Nephron (organoid): ENCODE measurements at regions not wholly inside any gene's neighbourhood (a gene's known extent, or its start where the extent isn't known, plus 50 kb on each side); places are given as distances from the start of the nearest gene placed in this dataset.

Experiments
- H3K27ac Mint-ChIP-seq, 3 experiments: 2 replicates each; pipeline ENCODE4 v1.8.0; 2020; ENCODE audit warnings: mixed read lengths in 3 of 3, mild to moderate bottlenecking in 2 of 3, moderate library complexity in 1 of 3
- H3K27me3 Mint-ChIP-seq: 2 replicates; pipeline ENCODE4 v1.8.0; 2021; ENCODE audit warnings: low read depth, mild to moderate bottlenecking, moderate library complexity, mixed read lengths
- H3K36me3 Mint-ChIP-seq: 2 replicates; pipeline ENCODE4 v1.8.0; 2020; ENCODE audit warnings: low read depth, mixed read lengths
- H3K4me1 Mint-ChIP-seq: 2 replicates; pipeline ENCODE4 v1.8.0; 2020; ENCODE audit warnings: mixed read lengths
- H3K4me3 Mint-ChIP-seq, 3 experiments: 2 replicates each; pipeline ENCODE4 v1.8.0; 2020; ENCODE audit warnings: mild to moderate bottlenecking in 3 of 3, mixed read lengths in 3 of 3, moderate library complexity in 2 of 3
- H3K9me3 Mint-ChIP-seq: 2 replicates; pipeline ENCODE4 v1.8.0; 2020; ENCODE audit warnings: mixed read lengths
- CTCF ChIP-seq, 3 experiments: fragments of 200-600 bp; sonication (generic); IDR thresholded peaks; one replicate each; pipeline ENCODE4 v1.5.0; 2021; ENCODE audit warnings: antibody characterized with exemption in 3 of 3; ENCODE audit not compliant: unreplicated experiment in 3 of 3

DNA sequence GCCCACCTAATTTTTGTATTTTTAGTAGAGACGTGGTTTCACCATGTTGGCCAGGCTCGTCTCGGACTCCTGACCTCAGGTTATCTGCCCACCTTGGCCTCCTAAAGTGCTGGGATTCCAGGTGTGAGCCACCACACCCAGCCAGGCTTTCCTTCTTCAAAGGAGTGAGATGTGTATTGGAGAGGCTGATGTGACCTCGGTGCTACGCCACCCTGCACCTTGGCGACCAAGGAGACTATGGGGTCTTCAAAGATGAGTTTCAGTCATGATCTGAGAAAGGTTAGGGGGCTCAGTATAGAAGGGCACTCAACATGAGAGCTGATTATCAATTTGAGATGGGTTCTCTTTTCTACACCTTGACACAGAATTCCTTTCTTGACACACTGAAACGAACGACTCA, 284.2 kb upstream of the WWC1 start:
- Mint-ChIP-seq H3K4me1 (peaks cover 30% of the 10 kb centered on the region), H3K4me3 (no peak overlapping the region), H3K9me3 (no peaks in the 10 kb centered on the region), H3K27me3 (peaks cover 4% of the 10 kb centered on the region), H3K27ac (no peak overlapping the region), H3K36me3 (no peaks in the 10 kb centered on the region)
- no peak for TF ChIP-seq CTCF (IDR thresholded peaks at IDR 0.05; ENCODE audit: unreplicated experiment in 3 of 3)

GRCh38 chr5:168008555-168008954, 282.9 kb upstream of the WWC1 start:
- Mint-ChIP-seq H3K4me3 (no peak overlapping the region), H3K27me3 (peaks cover 8% of the 10 kb centered on the region), H3K36me3 (no peaks in the 10 kb centered on the region), H3K9me3 (no peaks in the 10 kb centered on the region), H3K27ac (no peak overlapping the region), H3K4me1 (peaks cover 29% of the 10 kb centered on the region)
- TF ChIP-seq CTCF (IDR thresholded peaks at IDR 0.05; ENCODE audit: unreplicated experiment in 3 of 3) = no peak

DNA sequence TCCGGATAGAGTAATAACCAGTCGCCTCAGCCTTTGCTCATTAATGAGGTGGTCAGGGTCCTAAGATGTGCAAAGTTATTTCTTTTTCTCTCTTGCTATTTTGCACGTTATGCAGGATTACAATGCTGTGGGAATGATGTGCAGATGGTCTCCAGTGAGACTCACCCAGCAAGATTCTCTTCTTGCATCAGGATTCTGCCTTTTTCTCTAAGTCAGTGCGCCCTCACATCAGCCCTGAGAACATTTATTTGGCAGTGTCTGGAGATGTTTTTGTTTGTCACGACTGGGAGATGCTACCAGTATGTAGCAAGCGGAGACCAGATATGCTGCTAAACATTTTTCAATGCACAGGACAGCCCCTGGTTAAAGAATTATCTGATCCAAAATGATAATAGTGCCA, 280.3 kb upstream of the WWC1 start:
- no peak for TF ChIP-seq CTCF (IDR thresholded peaks at IDR 0.05; ENCODE audit: unreplicated experiment in 3 of 3)
- Mint-ChIP-seq H3K27ac (no peak overlapping the region), H3K36me3 (no peaks in the 10 kb centered on the region), H3K4me3 (no peak overlapping the region), H3K4me1 (peaks cover 29% of the 10 kb centered on the region), H3K27me3 (peaks cover 10% of the 10 kb centered on the region), H3K9me3 (no peaks in the 10 kb centered on the region)

DNA sequence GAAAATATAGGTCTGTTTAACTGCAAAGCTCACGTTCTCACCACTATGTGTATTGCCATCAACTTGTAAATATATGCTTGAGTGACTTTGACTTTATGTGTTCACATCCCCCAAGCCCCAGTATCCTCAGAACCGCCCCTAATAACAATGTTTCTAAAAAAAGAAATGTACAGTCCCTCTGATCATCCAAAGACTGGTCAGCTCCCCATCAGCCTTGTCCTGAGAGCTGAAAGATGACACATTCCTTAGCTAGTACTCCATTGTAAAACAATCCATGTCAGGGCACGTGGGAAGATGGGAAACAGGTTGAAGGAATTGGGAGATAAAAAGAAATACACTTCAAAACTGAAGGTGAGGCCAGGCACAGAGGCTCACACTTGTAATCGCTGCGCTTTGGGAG, 279.4 kb upstream of the WWC1 start:
- Mint-ChIP-seq H3K36me3 (no peaks in the 10 kb centered on the region), H3K9me3 (no peaks in the 10 kb centered on the region), H3K27me3 (peaks cover 13% of the 10 kb centered on the region), H3K4me1 (peaks cover 24% of the 10 kb centered on the region), H3K27ac (no peak overlapping the region), H3K4me3 (no peak overlapping the region)
- no peak for TF ChIP-seq CTCF (IDR thresholded peaks at IDR 0.05; ENCODE audit: unreplicated experiment in 3 of 3)

GRCh38 chr5:168013546-168013945, 277.9 kb upstream of the WWC1 start:
- TF ChIP-seq CTCF (IDR thresholded peaks at IDR 0.05; ENCODE audit: unreplicated experiment in 3 of 3) = no peak
- Mint-ChIP-seq H3K9me3 (no peaks in the 10 kb centered on the region), H3K36me3 (no peaks in the 10 kb centered on the region), H3K27ac (no peak overlapping the region), H3K27me3 (peaks cover 22% of the 10 kb centered on the region), H3K4me3 (no peak overlapping the region), H3K4me1 (peaks cover 16% of the 10 kb centered on the region)

- Mint-ChIP-seq H3K36me3 (no peaks in the 10 kb centered on the region), H3K9me3 (no peaks in the 10 kb centered on the region), H3K4me3 (no peak overlapping the region), H3K27me3 (peaks cover 31% of the 10 kb centered on the region), H3K27ac (no peak overlapping the region), H3K4me1 (peaks cover 16% of the 10 kb centered on the region)
- no peak for TF ChIP-seq CTCF (IDR thresholded peaks at IDR 0.05; ENCODE audit: unreplicated experiment in 3 of 3)
Measured at GRCh38 chr5:168014433-168015123, 276.9 kb upstream of the WWC1 start.
